ENCODE measurements at regions not wholly inside any gene's neighbourhood (a gene's known extent, or its start where the extent isn't known, plus 50 kb on each side); places are given as distances from the start of the nearest gene placed in this dataset.

- TF ChIP-seq CTCF (IDR thresholded peaks at IDR 0.05; ENCODE audit: low read length) (no peak), EZH2 (optimal IDR thresholded peaks at IDR 0.05; ENCODE audit: low read depth, low read length) (no peak)
Measured at GRCh38 chr9:129309041-129309430, 131.0 kb upstream of the IER5L start.

All from MM.1S (cell line).